ENCODE measurements at regions not wholly inside any gene's neighbourhood (a gene's known extent, or its start where the extent isn't known, plus 50 kb on each side); places are given as distances from the start of the nearest gene placed in this dataset.

- no peak for DNase-seq (ENCODE audit: low read depth)
Observed at GRCh38 chr3:44050867-44051266, 190.8 kb upstream of the TOPAZ1 start.

GRCh38 chr3:44055951-44056350, 185.7 kb upstream of the TOPAZ1 start:
- peak; percentile 33 for DNase-seq (ENCODE audit: low read depth)

- no peak for DNase-seq (ENCODE audit: low read depth)
Observed at GRCh38 chr3:44056446-44057240, 185.0 kb upstream of the TOPAZ1 start.

- DNase-seq (ENCODE audit: low read depth), result peak; percentile 64
Observed at GRCh38 chr3:44058022-44058867, 183.4 kb upstream of the TOPAZ1 start.

- DNase-seq (ENCODE audit: low read depth), result no peak
Observed at GRCh38 chr3:44058868-44059203, 182.8 kb upstream of the TOPAZ1 start.

- no peak for DNase-seq (ENCODE audit: low read depth)
Observed at GRCh38 chr3:44060164-44060563, 181.5 kb upstream of the TOPAZ1 start.

- no peak for DNase-seq (ENCODE audit: low read depth)
Observed at GRCh38 chr3:44061268-44061667, 180.4 kb upstream of the TOPAZ1 start.

GRCh38 chr3:44061961-44062360, 179.7 kb upstream of the TOPAZ1 start:
- no peak for DNase-seq (ENCODE audit: low read depth)

- DNase-seq (ENCODE audit: low read depth), result peak; percentile 97
Observed at GRCh38 chr3:44065311-44066094, 176.2 kb upstream of the TOPAZ1 start.

GRCh38 chr3:44066806-44067205, 174.9 kb upstream of the TOPAZ1 start:
- peak; percentile 87 for DNase-seq (ENCODE audit: low read depth)

GRCh38 chr3:44067431-44067830, 174.3 kb upstream of the TOPAZ1 start:
- DNase-seq (ENCODE audit: low read depth), result no peak

- DNase-seq (ENCODE audit: low read depth), result no peak
Observed at GRCh38 chr3:44068753-44069152, 172.9 kb upstream of the TOPAZ1 start.

- no peak for DNase-seq (ENCODE audit: low read depth)
Observed at GRCh38 chr3:44069276-44069675, 172.4 kb upstream of the TOPAZ1 start.

- no peak for DNase-seq (ENCODE audit: low read depth)
Observed at GRCh38 chr3:44070841-44071546, 170.7 kb upstream of the TOPAZ1 start.

- no peak for DNase-seq (ENCODE audit: low read depth)
Observed at GRCh38 chr3:44072601-44073540, 168.8 kb upstream of the TOPAZ1 start.

- no peak for DNase-seq (ENCODE audit: low read depth)
Observed at GRCh38 chr3:44074181-44074580, 167.5 kb upstream of the TOPAZ1 start.

- no peak for DNase-seq (ENCODE audit: low read depth)
Observed at GRCh38 chr3:44076221-44076829, 165.4 kb upstream of the TOPAZ1 start.

GRCh38 chr3:44077267-44077666, 164.4 kb upstream of the TOPAZ1 start:
- DNase-seq (ENCODE audit: low read depth), result no peak

GRCh38 chr3:44078863-44079262, 162.8 kb upstream of the TOPAZ1 start:
- DNase-seq (ENCODE audit: low read depth), result no peak

- DNase-seq (ENCODE audit: low read depth), result no peak
Observed at GRCh38 chr3:44079916-44080315, 161.8 kb upstream of the TOPAZ1 start.
